ENCODE measurements at regions not wholly inside any gene's neighbourhood (a gene's known extent, or its start where the extent isn't known, plus 50 kb on each side); places are given as distances from the start of the nearest gene placed in this dataset.

DNA sequence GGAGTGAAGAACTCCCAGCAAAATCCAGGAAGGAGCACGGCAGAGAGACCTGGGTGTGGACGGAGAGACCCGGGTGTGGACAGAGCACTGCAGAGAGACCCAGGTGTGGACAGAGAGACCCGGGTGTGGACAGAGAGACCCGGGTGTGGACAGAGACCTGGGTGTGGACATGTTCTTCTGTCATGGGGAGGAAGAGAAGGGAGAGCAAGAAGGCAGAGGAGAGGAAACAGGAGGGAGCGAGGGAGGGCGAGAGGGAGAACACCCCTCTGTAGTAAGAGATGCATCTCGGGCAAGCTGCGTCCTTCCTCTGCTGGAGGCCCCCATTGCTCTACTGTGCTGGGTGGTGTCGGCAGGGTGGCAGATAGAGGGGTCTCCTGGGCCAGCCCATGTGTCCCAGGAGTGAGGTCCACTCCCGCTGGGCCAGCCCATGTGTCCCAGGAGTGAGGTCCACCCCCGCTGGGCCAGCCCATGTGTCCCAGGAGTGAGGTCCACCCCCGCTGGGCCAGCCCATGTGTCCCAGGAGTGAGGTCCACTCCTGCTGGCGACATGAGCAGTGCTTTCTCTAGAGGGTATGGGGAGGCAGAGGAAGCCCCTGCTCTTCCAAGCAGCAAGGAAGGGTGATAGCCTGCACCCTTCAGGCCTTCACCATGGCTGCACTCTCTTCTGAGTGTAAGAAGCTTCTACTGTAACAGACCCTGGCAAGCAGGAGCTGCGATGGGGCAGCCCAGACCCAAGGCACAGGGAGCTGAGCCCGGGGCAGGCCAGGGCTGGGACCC lies 934.2 kb downstream of the BRD1 start:
- DNase-seq: no peak

DNA sequence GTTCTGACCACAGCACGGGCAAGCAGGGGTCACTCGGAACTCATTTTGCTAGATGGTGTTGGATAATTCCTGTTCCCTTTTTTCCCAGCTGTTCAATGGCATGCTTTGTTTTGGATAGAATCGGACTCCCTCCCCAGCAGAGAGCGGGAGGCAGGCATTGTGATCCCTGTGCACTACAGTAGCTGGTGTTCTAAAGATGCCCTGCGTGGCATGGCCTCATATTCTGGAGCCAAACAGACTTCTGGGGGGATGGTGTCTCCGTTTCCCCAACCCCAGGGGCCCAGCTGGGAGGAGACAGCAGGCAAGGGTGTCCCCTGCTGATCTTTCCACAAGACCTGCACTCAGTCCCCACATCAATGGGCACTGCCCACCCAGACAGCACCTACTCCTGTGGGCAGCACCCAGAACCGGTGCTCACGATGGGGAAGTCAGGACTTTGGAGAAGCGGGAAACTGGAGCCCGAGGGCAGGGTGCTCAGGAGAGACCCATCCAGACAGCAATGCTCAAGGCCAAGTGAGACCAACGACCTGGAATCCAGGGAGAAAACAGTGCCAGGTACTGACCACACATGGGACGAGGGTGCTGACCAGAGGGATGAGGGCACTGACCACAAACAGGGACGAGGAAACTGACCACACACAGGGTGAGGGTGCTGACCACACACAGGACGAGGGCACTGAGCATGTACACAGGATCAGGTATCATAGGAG lies 934.9 kb downstream of the BRD1 start:
- no peak for DNase-seq

DNA sequence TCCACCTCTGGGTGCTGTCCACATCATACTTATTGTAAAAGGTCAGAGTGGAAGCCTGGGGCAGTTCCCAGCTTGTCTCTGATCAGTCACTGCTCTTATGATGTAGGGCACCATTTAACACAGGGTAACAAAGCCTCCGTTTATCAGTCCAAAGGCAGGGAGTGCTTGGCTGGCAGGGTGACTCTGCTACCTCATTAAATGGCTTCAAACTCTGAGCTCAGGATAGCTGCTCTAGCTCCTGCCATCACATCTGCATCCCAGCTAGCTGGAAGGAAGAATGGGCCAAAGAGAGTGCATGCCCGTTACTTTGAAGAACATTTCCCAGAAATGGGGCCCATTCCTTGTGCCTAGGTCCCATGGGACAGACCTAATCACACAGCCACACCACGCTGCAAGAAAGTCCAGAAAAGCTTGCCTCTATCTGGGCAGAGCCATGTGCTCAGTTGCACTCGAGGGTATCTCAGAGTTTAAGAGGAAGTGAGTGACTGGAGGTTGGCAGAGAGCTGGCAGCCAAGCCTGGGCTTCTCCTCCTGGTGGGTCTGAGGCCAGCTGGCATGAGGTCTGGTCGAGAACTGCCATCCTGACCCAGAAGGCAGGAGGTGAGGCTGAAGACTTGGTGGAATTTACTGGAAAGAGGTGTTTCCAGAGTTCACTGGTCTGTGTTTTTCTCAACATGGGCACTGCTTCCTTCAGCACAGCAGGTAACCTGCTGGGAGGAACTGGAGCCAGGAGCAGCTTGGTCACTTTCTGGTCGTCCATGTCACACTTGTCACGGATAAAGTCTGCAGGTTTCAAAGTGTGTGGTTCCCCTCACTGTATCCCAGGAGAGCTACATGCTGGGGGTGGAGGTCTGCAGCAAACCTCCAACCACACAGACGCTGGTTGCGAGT lies 935.7 kb downstream of the BRD1 start:
- no peak for DNase-seq

DNA sequence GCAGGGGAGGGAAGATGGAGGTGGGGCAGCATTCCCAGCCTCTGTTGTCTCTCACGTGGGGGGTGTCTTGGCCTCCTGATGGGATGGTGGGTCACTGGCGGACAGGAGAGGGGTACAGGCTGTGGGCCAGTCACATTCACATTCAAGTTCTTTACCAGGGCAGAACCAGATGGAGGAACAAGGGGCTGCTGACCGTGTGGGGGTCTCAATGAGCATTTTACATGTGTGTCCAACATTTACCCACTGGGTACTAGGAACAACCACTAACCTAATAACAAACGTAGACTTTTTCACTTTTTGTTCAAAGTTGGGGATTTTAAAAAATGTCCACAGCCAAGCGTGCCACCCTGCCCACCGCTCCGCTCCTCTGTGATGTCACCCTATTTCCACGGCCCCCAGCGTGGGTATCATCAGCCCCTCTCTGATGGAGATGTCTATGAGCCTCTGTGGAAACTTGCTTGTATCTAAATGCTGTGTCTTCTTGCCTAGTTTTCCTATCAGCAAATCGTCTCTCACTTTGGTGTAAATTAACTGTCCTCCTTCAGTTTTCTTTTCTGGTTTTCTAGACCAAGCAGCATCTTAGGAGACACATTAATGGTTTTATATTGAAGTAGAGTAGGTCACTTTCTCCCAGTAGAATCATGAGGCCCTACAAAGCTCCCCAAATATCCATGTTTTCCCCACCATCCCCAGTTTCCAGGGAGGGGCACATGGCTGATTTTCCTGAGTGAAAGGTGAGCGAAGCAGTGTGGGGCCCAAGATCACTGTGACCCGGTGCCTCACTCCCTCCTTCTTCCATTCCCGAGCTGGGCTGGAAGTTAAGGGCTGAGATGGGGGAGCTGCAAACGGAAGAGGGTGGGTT lies 936.7 kb downstream of the BRD1 start:
- DNase-seq: no peak

DNA sequence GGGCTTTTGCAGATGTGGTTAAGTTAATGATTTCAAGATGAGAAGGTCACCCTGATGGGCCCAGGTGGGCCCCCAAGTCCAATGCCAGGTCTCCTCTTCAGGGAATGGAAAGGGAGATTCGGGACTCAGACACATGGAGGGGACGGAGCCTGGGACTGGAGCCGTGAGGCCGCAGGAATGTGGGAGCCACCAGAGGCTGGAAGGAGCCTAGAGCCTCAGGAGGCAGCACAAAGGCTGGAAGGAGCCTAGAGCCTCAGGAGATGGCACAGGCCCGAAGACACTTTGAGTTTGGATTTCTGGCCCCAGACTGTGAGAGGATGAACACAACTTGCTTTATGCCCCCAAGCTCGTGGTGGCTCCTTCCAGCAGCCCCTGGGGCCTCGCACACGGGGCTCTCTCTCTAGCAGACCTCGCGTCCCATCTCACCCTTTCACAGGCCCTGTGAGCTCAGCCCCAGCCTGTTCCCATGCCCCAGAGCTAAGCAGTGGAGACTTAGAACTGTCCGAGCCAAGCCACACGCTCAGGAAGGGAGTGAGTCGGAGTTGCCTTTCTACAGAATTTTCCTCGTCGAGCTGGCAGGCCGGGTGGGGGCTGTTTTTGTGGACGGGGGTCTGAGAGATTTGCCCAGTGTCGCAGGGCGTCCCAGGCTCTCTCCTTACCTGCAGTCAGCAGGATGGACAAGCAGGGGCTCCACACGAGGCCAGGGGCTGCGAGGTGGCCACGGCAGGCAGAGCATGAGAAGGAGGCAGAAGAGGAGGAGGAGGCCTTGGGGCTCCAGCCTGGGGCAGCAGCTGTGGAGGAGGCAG lies 937.6 kb downstream of the BRD1 start:
- no peak for DNase-seq

DNA sequence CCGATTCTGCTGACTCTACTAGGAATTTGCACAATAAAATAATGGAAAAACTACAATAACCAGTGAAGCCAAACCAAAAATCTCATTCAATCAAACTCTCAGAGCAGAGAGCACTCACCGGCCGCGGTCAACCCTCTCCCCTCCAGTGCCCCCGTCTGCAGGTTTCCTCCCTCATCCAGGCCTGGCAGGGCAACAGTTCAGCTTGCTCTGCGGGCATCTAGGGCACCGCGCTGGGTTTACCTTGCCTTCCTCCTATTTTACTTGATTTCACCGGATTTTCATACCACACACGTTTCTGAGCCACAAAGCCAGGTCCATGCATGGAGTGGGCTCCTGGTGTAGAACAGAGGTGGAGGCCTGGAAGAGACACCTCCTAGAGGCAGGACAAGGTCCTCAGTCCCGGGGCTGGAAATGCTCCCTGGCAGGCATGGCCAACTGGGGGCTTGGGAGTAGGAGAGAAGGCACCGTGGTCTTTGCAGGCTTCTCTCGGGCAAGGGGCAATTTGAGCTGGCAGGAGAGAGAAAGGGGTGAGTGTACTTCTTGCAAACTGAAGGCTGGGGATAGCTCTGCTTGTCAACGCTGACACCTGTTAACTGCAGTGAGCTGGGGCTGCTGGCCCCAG lies 938.4 kb downstream of the BRD1 start:
- no peak for DNase-seq

DNA sequence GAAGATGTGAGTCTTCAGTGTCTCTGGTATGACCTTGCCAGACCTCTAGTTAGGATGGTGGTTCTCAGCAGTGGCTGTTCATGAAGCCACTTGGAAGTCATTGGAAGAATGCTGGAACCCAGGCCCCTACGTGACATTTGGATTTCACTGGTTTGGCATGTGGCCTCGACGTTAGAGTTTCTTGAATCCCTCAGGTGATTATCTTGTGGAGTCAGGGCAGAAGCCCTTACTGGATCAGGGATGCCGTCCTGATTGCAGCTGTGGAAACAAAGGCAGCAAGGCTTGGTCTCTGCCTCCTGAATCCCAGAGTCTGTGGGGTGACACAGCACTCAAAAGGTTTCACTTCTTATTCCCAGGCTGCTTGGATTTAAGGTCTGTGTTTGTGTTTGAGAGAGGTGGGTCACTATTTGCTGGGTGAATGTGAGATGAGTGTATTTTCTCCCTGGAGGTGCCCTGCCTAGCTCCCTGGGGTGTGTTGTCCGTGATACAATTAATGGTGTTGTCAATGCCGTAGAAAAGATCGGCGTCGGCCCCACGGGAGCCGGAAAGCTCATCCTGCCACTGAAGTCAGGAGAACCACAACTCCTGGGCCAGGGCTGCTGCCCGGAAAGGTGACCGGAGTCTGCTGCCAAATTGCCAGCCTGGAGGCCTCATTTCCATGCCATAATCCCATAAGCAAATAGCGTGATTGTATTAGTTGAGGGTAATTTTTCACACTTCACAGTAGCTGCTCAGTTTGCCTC lies 939.0 kb downstream of the BRD1 start:
- no peak for DNase-seq

DNA sequence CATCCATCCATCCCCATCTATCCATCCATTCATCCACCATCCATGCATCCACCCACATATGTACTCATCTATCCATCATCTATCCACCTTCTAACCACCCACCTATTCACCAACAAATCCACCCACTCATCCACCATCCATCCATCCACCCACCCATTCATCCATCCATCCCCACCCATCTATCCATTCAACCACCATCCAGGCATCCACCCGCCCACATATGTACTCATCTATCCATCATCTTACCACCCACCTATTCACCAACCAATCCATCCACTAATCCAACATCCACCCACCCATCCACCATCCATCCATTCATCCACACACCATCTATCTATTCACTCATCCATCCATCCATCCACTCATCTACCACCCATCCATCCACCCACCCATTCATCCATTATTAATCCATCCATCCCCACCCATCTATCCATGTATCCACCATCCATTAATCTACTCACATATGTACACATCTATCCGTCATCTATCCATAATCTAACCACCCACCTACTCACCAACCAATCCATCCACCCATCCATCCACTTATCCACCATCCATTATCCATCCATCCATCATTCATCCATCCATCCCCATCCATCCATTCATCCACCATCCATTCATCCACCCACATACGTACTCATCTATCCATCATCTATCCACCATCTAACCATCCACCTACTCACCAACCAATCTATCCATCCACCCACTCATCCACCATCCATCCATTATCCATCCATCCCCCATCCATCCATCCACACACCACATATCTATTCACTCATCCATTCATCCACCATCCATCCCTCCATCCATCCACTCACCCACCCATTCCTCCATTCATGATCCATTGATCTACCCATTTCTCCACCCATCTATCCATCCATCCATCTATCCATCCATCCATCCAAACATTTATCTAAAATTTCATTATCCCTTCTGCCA lies 940.0 kb downstream of the BRD1 start:
- no peak for DNase-seq

DNA sequence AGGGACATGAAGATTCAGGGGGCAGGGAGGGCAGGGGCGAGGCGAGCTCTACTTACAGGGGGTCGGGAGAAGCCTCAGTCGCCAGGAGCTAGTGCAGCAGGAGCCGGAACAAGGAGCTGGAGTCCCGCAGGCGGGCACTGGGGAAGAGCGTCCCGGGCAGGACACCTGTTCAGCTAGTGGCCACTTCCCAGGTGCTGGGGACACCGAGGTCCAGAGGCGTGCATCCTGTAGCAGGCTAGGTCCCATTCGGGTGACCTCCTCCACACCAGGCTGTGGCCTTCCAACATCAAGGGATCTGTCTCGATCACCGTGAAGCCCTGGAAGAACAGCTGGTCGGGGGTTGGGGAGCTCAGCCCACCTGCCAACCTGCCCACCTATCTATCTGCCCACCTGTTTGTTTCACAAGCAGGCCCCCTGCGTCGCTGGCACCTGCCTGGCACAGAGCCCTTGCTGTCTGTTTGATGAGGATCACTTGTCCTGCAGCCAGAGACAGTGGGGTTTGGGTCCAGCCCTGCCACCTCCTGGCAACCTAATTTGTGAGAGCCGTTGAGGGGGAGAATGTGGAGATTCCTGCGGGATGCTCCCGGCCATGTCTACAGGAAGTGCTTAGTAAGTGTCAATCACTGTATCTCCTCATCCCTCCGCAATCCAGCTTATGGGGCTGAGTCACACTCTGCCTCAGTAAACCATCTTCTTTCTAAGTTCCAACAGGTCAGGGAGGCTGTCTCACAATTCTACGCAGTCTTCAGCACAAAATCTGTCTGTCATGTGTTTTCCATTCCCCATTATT lies 940.9 kb downstream of the BRD1 start:
- DNase-seq: peak; percentile 68

DNA sequence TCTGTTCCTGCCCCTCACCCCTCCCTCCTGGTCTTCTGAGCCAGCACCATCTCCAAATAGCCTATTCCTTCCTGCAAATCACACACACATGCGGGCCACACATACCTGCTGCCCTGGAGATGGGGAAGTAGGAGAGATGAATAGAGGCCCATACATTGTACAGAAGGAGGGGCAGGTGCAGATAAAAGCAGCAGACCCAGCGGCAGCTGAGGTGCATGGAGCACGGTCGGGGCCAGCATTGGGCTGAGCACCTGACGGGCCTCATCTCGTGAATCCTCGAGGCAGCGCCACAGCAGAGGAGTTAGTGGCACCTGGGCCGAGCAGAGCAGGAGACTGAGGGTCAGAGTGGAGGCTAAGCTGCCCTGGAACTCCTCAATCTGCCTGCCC lies 941.8 kb downstream of the BRD1 start:
- DNase-seq: no peak

DNA sequence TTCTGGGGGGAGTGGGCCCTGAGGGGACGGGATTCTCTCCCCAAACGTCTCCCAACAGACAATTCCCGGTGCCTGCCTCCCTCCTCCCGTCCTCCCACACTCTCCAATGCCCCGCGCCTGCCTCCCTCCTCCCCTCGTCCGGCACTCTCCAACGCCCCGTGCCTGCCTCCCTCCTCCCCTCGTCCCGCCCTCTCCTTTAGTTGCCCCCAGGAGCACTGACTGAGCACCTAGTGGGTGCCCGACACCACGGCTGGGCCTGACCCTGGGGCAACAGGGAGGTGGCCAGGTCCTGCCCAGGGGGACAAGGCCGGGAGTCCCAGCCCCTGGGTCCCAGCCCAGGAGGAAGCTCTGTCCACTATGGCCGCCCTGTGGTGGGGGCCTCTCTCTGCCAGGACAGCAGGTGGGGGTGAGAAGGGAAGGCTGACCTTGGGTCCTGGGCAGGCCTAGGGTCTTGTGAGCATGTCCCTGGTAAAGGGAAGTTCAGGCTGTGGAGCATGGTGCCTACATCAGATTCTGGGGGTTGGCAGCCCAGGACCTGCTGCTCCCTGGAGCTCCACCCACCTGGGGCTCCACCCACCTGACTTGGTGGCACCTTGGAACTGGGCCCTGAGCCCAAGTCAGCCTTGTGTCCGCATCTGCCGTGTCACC lies 942.3 kb downstream of the BRD1 start:
- DNase-seq: no peak

DNA sequence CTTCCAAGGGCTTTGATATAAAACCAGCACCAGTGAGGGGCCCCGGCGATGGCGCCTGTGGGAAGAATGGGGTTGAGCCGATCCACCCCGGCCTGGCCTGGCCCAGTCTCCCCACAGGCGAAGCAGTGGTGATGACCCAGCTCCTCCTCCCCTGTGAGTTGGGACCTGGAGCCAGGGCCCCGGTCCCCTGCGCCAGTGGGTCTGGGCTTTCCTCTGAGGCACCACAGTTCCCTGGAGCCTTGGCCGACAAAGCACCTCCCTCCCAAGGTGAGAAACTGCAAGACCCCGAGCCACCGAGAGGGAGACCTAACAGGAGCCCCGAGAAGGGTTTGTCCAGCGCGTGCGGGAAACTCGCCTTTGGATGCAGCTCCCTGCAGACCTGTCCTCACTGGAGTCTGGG lies 942.9 kb downstream of the BRD1 start:
- no peak for DNase-seq

DNA sequence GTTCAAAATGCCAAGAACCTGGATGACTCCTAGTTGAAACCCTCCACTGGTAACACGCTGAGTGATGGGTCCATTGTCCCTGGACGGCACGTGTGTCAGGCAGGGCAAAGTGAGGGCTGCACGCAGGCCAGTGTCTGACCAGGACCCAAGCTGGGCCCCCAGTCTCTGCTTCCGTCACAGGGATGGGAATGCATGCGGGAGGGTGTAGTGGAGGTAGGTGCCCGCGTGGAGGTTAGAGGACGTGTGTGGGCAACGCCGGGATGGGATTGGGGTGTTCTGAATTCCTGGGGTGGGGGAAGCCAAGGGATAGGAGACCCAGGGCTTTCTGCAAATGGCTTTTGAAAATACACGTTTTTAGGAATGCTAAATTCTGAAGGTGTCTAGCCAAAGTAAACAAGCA lies 943.3 kb downstream of the BRD1 start:
- no peak for DNase-seq

DNA sequence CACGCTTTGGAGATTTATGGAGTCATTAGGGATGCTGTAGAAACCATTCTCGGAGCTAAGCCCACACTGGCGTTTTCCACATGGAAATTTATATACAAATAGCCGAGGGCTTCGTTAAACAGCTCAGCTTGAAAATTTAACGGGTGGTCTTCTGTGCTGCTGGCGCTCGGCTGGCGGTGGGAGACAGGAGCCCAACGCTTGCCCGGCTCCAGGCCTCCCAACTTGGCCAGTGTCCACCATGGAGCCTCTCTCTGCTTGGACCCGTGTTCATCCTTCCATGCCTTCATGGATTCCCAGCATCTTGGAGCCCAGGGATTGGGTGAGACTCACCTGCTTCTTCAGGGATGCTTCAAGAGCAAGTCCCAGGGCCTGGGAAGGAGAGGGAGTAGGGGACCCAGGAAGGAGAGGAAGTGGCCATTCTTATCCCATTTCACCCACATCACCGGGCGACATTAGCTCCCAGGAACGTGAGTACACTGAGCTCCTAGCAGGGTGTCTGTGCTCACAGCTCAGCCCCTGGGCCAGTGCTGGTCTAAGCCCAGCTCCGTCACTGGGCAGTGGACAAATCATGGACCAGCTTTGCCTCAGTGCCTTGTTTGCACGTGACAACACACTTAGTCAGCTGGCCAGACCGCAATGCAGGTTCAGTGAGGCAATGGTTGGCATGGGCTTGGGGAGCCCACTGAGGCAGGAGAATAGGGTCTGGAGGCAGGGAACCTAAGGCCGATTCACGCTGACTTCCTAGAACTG lies 944.3 kb downstream of the BRD1 start:
- DNase-seq: no peak

DNA sequence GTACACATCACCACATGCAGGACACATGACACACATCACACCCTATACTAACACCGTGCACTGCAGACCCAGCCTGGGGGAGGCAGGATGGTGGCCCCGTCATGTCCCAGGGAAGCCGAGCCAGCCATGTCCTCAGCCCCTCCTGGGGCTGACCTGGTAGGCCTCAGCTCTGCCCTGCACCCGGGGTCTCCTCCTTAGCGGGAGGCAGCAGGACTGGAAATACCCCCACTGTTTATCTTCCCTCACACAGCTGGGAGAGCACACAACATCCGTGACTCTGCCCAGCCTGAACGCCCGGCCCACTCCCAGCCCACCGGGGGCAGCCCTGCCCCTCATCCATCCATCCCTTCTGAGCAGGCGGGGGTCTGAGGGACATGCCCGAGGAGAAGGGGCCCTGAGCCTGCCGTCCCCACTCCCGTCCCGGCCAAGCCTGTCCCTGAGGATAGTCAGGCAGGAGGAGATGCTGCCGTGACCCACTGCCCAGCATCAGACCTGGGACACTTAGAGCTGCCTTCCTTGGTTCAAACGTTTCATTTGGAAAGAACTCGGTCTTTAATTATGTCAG lies 945.0 kb downstream of the BRD1 start:
- DNase-seq: no peak

DNA sequence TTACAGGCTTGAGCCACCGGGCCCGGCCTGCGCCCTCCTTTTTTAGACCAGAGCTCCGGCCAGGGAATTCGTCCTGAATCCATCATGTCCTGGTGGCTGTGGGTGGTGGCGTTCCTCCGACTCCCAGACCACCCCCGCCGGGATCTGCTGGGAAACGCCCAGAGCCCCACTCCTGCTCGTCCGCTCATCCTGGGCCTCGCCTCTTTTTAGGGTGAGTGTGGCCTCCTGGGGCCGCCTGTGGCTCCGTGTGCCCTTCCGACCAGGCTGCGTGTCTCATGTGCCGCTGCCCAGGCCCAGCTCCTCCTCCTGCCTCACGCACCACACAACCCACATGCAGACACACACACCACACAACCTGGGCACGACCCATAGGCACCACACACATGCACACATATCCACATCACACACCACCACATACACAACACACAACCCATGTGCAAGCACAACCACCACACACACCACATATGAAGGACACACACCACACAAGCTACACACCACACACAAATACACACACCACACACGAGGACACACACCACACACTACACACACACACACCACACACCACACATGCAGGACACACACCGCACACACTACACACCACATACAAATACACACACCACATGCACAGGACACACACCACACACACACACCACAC lies 946.2 kb downstream of the BRD1 start:
- no peak for DNase-seq

All from NCI-H2171 (cell line).